ACC112 (cell line): ENCODE measurements at regions not wholly inside any gene's neighbourhood (a gene's known extent, or its start where the extent isn't known, plus 50 kb on each side); places are given as distances from the start of the nearest gene placed in this dataset.
"Not testable (repeated sequence)": the region's sequence is repeated elsewhere in the genome, so short reads cannot be mapped to it uniquely, and the experiment has no call there.

ENCODE experiments used
- H2AFZ ChIP-seq: fragments of 200-600 bp; sonication (generic); one replicate; pipeline ENCODE4 v1.6.0; 2017; ENCODE audit warnings: antibody characterized with exemption, low read length; ENCODE audit not compliant: unreplicated experiment
- H3K27ac ChIP-seq: fragments of 200-600 bp; sonication (generic); 2 replicates; pipeline ENCODE4 v1.5.1; 2014; ENCODE audit warnings: low read depth, mild to moderate bottlenecking, antibody characterized with exemption, low read length, moderate library complexity
- H3K27me3 ChIP-seq: fragments of 200-600 bp; sonication (generic); 2 replicates; pipeline ENCODE4 v1.6.1; 2014; ENCODE audit warnings: mild to moderate bottlenecking, antibody characterized with exemption, low read length, moderate library complexity, mixed read lengths; ENCODE audit not compliant: insufficient read depth
- H3K36me3 ChIP-seq: fragments of 200-600 bp; sonication (generic); 2 replicates; pipeline ENCODE4 v1.6.1; 2016; ENCODE audit warnings: mild to moderate bottlenecking, antibody characterized with exemption, low read length, moderate library complexity, mixed read lengths; ENCODE audit not compliant: insufficient read depth
- H3K4me1 ChIP-seq: fragments of 200-600 bp; sonication (generic); one replicate; pipeline ENCODE4 v1.6.1; 2016; ENCODE audit warnings: low read length, mixed read lengths; ENCODE audit not compliant: insufficient read depth, unreplicated experiment, control insufficient read depth
- H3K4me3 ChIP-seq: fragments of 200-600 bp; sonication (generic); 2 replicates; pipeline ENCODE4 v1.5.1; 2014; ENCODE audit warnings: mild to moderate bottlenecking, low read depth, low read length
- H3K79me2 ChIP-seq: fragments of 200-600 bp; sonication (generic); one replicate; pipeline ENCODE4 v1.6.0; 2016; ENCODE audit warnings: low read length; ENCODE audit not compliant: control insufficient read depth, unreplicated experiment, insufficient read depth

DNA sequence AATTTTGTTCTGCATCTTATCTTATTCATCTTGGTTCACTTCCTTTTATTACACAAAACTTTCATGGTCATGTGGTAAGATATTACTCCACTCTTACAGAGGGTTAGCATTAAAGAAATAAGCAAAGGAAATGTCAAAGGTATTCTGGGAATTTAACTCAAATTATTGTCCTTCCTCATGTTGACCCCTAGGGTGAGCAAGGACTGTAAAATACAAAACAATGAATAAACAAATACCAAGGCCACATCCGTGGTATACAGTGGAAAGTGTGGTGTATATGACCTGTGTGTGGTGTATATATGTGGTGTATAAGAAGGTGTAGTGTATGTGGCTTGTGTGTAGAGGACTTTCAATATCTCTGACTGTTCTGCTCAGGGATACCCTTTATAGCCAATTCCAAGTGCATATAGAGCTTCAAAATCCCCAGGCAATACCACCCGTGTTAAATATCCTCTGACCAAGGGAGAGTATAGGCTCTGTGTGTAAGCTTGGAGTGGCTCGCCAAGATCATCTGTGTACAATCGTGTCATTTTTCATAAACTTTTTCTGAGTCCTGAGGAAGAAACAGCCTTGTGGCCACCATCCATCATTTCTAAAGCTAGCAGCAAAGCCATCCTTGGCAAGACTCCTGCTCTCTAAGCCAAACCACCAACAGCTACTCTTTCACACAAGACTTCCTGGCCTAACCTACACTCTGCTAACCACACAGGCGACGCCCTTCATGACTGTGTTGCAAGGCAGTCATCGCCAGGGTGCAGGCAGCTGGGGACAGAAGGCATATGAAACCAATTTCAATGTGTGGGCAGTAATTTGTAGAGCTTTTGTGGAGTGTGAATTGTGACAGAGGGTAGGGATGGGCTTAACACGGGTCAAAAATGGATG lies 548.0 kb downstream of the ETS1 start:
- Histone ChIP-seq H3K36me3 (no peaks in the 10 kb centered on the region), H2AFZ (peak overlapping the region; percentile 61), H3K4me3 (peak overlapping the region; percentile 14; the same call in 1 of the 2 replicates), H3K79me2 (no peaks in the 10 kb centered on the region), H3K27me3 (no peaks in the 10 kb centered on the region), H3K4me1 (peaks cover 26% of the 10 kb centered on the region), H3K27ac (peak overlapping the region; percentile 73)

GRCh38 chr11:128036556-128037093 lies 550.7 kb downstream of the ETS1 start:
- no peak overlapping the region for H3K27ac ChIP-seq
- no peaks in the 10 kb centered on the region for H3K27me3 ChIP-seq
- no peak overlapping the region for H2AFZ ChIP-seq
- no peaks in the 10 kb centered on the region for H3K79me2 ChIP-seq
- H3K4me1 ChIP-seq: peaks cover 22% of the 10 kb centered on the region
- H3K36me3 ChIP-seq: no peaks in the 10 kb centered on the region
- no peak overlapping the region for H3K4me3 ChIP-seq

GRCh38 chr11:128036006-128036405 lies 551.4 kb downstream of the ETS1 start:
- no peak overlapping the region for H2AFZ ChIP-seq
- no peaks in the 10 kb centered on the region for H3K36me3 ChIP-seq
- no peak overlapping the region for H3K27ac ChIP-seq
- H3K79me2 ChIP-seq: no peaks in the 10 kb centered on the region
- no peak overlapping the region for H3K4me3 ChIP-seq
- H3K4me1 ChIP-seq: peaks cover 26% of the 10 kb centered on the region
- H3K27me3 ChIP-seq: no peaks in the 10 kb centered on the region

DNA sequence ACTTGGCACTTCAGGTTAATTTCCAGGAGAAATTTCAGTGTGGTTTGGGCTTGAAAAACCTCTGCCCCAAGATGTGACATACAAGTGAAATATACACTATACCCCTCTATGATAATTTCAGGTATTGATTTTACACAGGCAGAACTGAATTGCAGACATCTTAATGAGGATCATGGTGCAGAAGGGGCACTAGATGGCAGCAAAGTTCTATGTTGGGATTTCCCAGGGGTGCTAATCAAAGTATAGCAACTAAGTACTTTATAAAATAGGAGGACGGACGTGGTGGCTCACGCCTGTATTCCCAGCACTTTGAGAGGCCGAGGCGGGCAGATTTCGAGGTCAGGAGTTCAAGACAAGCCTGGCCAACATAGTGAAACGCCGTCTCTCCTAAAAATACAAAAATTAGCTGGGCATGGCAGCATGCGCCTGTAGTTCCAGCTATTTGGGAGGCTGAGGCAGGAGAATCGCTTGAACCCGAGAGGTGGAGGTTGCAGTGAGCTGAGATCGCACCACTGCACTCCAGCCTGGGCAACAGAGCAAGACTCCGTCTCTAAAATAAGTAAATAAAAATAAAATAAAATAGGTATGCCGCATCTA lies 555.7 kb downstream of the ETS1 start:
- H2AFZ ChIP-seq: peak overlapping the region; percentile 64
- not testable (repeated sequence) for H3K36me3 ChIP-seq, H3K27ac ChIP-seq, H3K4me3 ChIP-seq, H3K79me2 ChIP-seq, H3K27me3 ChIP-seq
- peaks cover 30% of the 10 kb centered on the region for H3K4me1 ChIP-seq

GRCh38 chr11:128029219-128029722 lies 558.1 kb downstream of the ETS1 start:
- Histone ChIP-seq H3K4me3 (no peak overlapping the region), H2AFZ (peak overlapping the region; percentile 5), H3K27me3 (no peaks in the 10 kb centered on the region), H3K36me3 (no peaks in the 10 kb centered on the region), H3K79me2 (no peaks in the 10 kb centered on the region), H3K27ac (peak overlapping the region; percentile 18; the same call in 1 of the 2 replicates), H3K4me1 (peaks cover 42% of the 10 kb centered on the region)

GRCh38 chr11:128026596-128026995 lies 560.8 kb downstream of the ETS1 start:
- H3K27ac ChIP-seq: peak overlapping the region; percentile 93
- no peaks in the 10 kb centered on the region for H3K27me3 ChIP-seq
- peaks cover 49% of the 10 kb centered on the region for H3K4me1 ChIP-seq
- no peaks in the 10 kb centered on the region for H3K79me2 ChIP-seq
- H3K4me3 ChIP-seq: no peak overlapping the region
- H2AFZ ChIP-seq: no peak overlapping the region
- H3K36me3 ChIP-seq: no peaks in the 10 kb centered on the region

GRCh38 chr11:128022761-128023160 lies 564.6 kb downstream of the ETS1 start:
- H3K4me3 ChIP-seq: no peak overlapping the region
- H3K36me3 ChIP-seq: no peaks in the 10 kb centered on the region
- H3K27ac ChIP-seq: no peak overlapping the region
- no peak overlapping the region for H2AFZ ChIP-seq
- H3K27me3 ChIP-seq: no peaks in the 10 kb centered on the region
- H3K79me2 ChIP-seq: no peaks in the 10 kb centered on the region
- peaks cover 27% of the 10 kb centered on the region for H3K4me1 ChIP-seq

GRCh38 chr11:128022007-128022368 lies 565.4 kb downstream of the ETS1 start:
- no peaks in the 10 kb centered on the region for H3K36me3 ChIP-seq
- H3K79me2 ChIP-seq: no peaks in the 10 kb centered on the region
- peak overlapping the region; percentile 18 for H2AFZ ChIP-seq
- no peaks in the 10 kb centered on the region for H3K27me3 ChIP-seq
- no peak overlapping the region for H3K4me3 ChIP-seq
- no peak overlapping the region for H3K27ac ChIP-seq
- peaks cover 22% of the 10 kb centered on the region for H3K4me1 ChIP-seq

- Histone ChIP-seq H3K36me3 (no peaks in the 10 kb centered on the region), H3K27me3 (no peaks in the 10 kb centered on the region), H3K27ac (no peak overlapping the region), H3K4me1 (peaks cover 20% of the 10 kb centered on the region), H2AFZ (peak overlapping the region; percentile 18), H3K4me3 (no peak overlapping the region), H3K79me2 (no peaks in the 10 kb centered on the region)
Observed at GRCh38 chr11:128021349-128022006, 565.9 kb downstream of the ETS1 start.

DNA sequence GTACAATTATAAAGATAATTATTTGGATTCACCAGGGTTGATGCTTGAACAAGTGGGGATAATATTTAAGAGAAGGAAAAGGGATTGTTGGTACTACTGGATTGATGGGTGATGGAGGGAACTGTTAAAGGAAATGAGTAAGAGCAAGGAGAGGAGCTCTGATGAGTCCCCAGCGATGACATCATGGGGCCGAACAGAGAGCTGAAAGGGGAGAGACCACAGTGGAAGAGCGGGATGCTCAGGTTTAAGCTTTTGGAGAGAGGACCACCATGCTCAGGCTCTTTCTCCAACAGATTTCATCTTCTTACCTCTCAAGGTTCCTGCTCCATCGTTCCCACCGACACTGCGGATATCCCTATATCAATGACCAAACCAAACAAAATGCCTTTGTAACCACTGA lies 568.7 kb downstream of the ETS1 start:
- H3K4me3 ChIP-seq: no peak overlapping the region
- H3K27me3 ChIP-seq: no peaks in the 10 kb centered on the region
- no peaks in the 10 kb centered on the region for H3K79me2 ChIP-seq
- no peak overlapping the region for H2AFZ ChIP-seq
- H3K27ac ChIP-seq: no peak overlapping the region
- no peaks in the 10 kb centered on the region for H3K36me3 ChIP-seq
- peaks cover 7% of the 10 kb centered on the region for H3K4me1 ChIP-seq
